ENCODE measurements at regions not wholly inside any gene's neighbourhood (a gene's known extent, or its start where the extent isn't known, plus 50 kb on each side); places are given as distances from the start of the nearest gene placed in this dataset.
"Not testable (repeated sequence)": the region's sequence is repeated elsewhere in the genome, so short reads cannot be mapped to it uniquely, and the experiment has no call there.

GRCh38 chr7:1301882-1302251 lies 69.2 kb downstream of the UNCX start:
- TF ChIP-seq GLIS3 (CRISPR knock-in tag; IDR thresholded peaks at IDR 0.05) (no peak), ZNF70 (CRISPR knock-in tag; IDR thresholded peaks at IDR 0.05) (no peak), TCF4 (CRISPR knock-in tag; IDR thresholded peaks at IDR 0.05; ENCODE audit: borderline replicate concordance) (no peak), SNAI2 (CRISPR knock-in tag; IDR thresholded peaks at IDR 0.05) (no peak), TSHZ2 (CRISPR knock-in tag; IDR thresholded peaks at IDR 0.05) (no peak), PATZ1 (CRISPR knock-in tag; IDR thresholded peaks at IDR 0.05; ENCODE audit: borderline replicate concordance) (no peak), ZNF8 (CRISPR knock-in tag; IDR thresholded peaks at IDR 0.05) (no peak), OSR1 (CRISPR knock-in tag; IDR thresholded peaks at IDR 0.05) (no peak), RARB (CRISPR knock-in tag; IDR thresholded peaks at IDR 0.05) (no peak), ARNTL (CRISPR knock-in tag; IDR thresholded peaks at IDR 0.05; ENCODE audit: borderline replicate concordance, low read depth) (no peak), ISL1 (CRISPR knock-in tag; IDR thresholded peaks at IDR 0.05) (no peak), TOX (CRISPR knock-in tag; IDR thresholded peaks at IDR 0.05; ENCODE audit: borderline replicate concordance) (no peak), CSDC2 (CRISPR knock-in tag; IDR thresholded peaks at IDR 0.05) (no peak), ZC3H10 (CRISPR knock-in tag; IDR thresholded peaks at IDR 0.05) (no peak), CSRNP3 (CRISPR knock-in tag; IDR thresholded peaks at IDR 0.05) (no peak), BACH2 (CRISPR knock-in tag; IDR thresholded peaks at IDR 0.05; ENCODE audit: borderline replicate concordance) (no peak), ZFP3 (CRISPR knock-in tag; IDR thresholded peaks at IDR 0.05) (no peak), ESRRG (CRISPR knock-in tag; IDR thresholded peaks at IDR 0.05) (no peak), POU6F1 (CRISPR knock-in tag; IDR thresholded peaks at IDR 0.05; ENCODE audit: borderline replicate concordance, low read depth) (no peak)
- ATAC-seq, result no peak

- TF ChIP-seq ZC3H10 (CRISPR knock-in tag; IDR thresholded peaks at IDR 0.05), result no peak
Observed at GRCh38 chr7:1302936-1303335, 70.3 kb downstream of the UNCX start.

GRCh38 chr7:1304011-1304410 lies 71.3 kb downstream of the UNCX start:
- not testable (repeated sequence) for ATAC-seq

More at GRCh38 chr7:1302936-1303335, 70.3 kb downstream of the UNCX start:
- ATAC-seq, result no peak

GRCh38 chr7:1305873-1306272 lies 73.2 kb downstream of the UNCX start:
- ATAC-seq, result no peak
- no peak for TF ChIP-seq CSRNP3 (CRISPR knock-in tag; IDR thresholded peaks at IDR 0.05)
- TF ChIP-seq POU6F1 (CRISPR knock-in tag; IDR thresholded peaks at IDR 0.05; ENCODE audit: borderline replicate concordance, low read depth), result no peak
- TF ChIP-seq BACH2 (CRISPR knock-in tag; IDR thresholded peaks at IDR 0.05; ENCODE audit: borderline replicate concordance), result no peak
- no peak for TF ChIP-seq TOX (CRISPR knock-in tag; IDR thresholded peaks at IDR 0.05; ENCODE audit: borderline replicate concordance)
- no peak for TF ChIP-seq OSR1 (CRISPR knock-in tag; IDR thresholded peaks at IDR 0.05)
- no peak for TF ChIP-seq TCF4 (CRISPR knock-in tag; IDR thresholded peaks at IDR 0.05; ENCODE audit: borderline replicate concordance)
- TF ChIP-seq ISL1 (CRISPR knock-in tag; IDR thresholded peaks at IDR 0.05), result no peak
- TF ChIP-seq CREB5 (CRISPR knock-in tag; IDR thresholded peaks at IDR 0.05; ENCODE audit: low read depth), result no peak
- no peak for TF ChIP-seq ESRRG (CRISPR knock-in tag; IDR thresholded peaks at IDR 0.05)

All from SK-N-SH treated with all-trans-retinoic acid at 6 μM for 48 hours (cell line).